Neural cell (in vitro differentiated cells): ENCODE measurements at regions not wholly inside any gene's neighbourhood (a gene's known extent, or its start where the extent isn't known, plus 50 kb on each side); places are given as distances from the start of the nearest gene placed in this dataset.
"Not testable (repeated sequence)": the region's sequence is repeated elsewhere in the genome, so short reads cannot be mapped to it uniquely, and the experiment has no call there.

ENCODE experiments used
- POLR2AphosphoS5 ChIP-seq: IDR thresholded peaks from 2 replicates; pipeline ENCODE4 v1.6.1; 2012
- TAF1 ChIP-seq: IDR thresholded peaks from 2 replicates; pipeline ENCODE4 v1.6.1; 2012; ENCODE audit warnings: low read depth
- TF ChIP-seq, protein P1 (sequence below): fragments of 450-650 bp; IDR thresholded peaks from 2 replicates; pipeline ENCODE4 v1.5.1; 2014; ENCODE audit warnings: antibody characterized with exemption, mild to moderate bottlenecking, moderate library complexity; ENCODE audit not compliant: poor library complexity, severe bottlenecking

DNA sequence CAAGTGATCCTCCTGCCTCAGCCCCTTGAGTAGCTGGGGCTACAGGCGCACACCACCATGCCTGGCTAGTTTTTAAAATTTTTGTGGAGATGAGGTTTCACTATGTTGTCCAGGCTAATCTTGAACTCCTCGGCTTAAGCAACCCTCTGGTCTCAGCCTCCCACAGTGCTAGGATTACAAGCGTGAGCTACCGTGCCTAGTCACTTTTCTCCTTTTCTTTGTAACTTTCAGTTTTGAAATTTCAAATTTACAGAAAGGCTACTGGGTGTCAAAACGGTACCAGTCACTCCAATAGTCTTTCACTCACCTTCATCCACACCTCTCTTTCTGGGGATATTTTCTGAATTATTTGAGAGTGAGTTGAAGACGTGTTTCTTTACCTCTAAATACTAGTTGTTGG, 86.9 kb downstream of the NSUN5 start:
- not testable (repeated sequence) for TF ChIP-seq TAF1, POLR2AphosphoS5
- TF ChIP-seq, protein P1, sequence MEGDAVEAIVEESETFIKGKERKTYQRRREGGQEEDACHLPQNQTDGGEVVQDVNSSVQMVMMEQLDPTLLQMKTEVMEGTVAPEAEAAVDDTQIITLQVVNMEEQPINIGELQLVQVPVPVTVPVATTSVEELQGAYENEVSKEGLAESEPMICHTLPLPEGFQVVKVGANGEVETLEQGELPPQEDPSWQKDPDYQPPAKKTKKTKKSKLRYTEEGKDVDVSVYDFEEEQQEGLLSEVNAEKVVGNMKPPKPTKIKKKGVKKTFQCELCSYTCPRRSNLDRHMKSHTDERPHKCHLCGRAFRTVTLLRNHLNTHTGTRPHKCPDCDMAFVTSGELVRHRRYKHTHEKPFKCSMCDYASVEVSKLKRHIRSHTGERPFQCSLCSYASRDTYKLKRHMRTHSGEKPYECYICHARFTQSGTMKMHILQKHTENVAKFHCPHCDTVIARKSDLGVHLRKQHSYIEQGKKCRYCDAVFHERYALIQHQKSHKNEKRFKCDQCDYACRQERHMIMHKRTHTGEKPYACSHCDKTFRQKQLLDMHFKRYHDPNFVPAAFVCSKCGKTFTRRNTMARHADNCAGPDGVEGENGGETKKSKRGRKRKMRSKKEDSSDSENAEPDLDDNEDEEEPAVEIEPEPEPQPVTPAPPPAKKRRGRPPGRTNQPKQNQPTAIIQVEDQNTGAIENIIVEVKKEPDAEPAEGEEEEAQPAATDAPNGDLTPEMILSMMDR = not testable (repeated sequence)
